ENCODE measurements at regions not wholly inside any gene's neighbourhood (a gene's known extent, or its start where the extent isn't known, plus 50 kb on each side); places are given as distances from the start of the nearest gene placed in this dataset.

DNA sequence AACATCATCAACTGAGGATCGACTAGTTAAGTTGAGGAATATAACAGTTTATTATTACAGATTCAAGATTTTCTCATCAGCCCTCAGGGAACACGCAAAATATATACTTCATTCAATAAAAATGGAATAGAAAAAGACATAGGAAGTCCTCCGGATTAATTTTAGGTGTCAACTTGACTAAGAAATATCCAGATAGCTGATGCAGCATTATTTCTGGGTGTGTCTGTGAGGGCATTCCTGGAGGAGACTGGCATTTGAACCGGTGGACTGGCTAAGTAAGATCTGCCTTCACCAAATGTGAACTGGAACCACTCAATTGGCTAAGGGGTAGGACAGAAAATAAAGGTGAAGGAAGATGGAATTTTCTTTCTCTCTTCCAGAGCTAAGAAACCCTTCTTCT lies 845.3 kb downstream of the SOCS6 start:
- no peak for TF ChIP-seq GATA2 (IDR thresholded peaks at IDR 0.05; ENCODE audit: low read depth, low read length)
- no peak for TF ChIP-seq GATA3 (IDR thresholded peaks at IDR 0.05; ENCODE audit: low read depth, low read length)

DNA sequence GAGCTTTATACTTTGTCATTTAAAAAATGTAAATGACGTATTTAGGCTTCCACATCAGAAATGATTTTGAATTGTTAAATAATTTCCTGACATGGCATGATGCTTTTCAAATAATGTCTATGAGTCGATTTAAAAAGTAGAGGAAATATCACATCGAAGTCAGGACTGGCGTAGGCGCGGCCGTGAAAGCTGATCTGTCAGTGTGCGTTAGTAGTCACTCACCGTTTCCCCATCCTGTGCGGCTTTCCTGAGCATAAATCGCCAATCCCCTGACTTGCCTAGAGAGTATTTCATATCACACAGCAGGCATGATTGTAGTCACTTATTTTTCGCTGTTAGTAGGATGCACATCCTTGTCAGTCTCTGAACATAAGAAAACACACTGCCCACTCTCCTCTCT lies 843.1 kb downstream of the SOCS6 start:
- TF ChIP-seq GATA2 (IDR thresholded peaks at IDR 0.05; ENCODE audit: low read depth, low read length) (no peak), GATA3 (IDR thresholded peaks at IDR 0.05; ENCODE audit: low read depth, low read length) (no peak)

DNA sequence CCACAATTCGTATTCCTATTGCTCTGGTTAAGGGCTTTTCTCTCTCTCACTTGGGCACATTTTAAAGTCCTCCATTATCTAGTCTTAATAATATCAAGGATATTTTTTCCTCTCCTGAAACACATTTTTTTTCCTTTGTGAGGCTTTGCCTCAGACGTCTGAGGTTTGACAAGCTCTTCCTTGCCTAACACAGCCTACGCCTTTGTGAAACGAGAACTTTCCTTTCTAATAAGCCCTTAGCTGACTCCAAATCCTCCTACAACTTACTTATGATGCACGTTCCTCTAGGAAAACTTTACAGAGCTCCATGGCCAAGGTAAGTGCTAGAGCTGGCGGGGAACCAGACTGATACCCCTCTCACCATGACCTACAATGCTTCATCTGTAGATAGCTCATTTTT lies 841.5 kb downstream of the SOCS6 start:
- no peak for TF ChIP-seq GATA2 (IDR thresholded peaks at IDR 0.05; ENCODE audit: low read depth, low read length)
- TF ChIP-seq GATA3 (IDR thresholded peaks at IDR 0.05; ENCODE audit: low read depth, low read length): no peak

DNA sequence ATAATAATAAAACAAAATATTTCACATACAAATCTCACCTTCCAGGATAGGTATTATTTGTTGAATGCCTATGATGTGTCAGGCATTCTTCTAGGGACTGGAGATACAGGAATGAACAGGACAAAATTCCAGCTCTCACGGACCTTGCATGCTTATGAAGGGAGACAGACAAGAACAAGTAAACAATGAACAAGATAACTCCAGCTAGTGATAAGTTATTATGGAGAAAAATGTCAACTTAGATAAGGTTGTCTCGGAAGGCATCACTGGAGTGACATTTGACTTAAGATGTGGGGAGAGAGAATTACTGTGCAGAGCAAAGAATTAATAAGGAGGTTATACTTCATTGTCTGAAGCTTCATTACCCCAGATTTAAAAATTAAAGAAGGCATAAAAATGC lies 836.7 kb downstream of the SOCS6 start:
- TF ChIP-seq GATA2 (IDR thresholded peaks at IDR 0.05; ENCODE audit: low read depth, low read length): no peak

DNA sequence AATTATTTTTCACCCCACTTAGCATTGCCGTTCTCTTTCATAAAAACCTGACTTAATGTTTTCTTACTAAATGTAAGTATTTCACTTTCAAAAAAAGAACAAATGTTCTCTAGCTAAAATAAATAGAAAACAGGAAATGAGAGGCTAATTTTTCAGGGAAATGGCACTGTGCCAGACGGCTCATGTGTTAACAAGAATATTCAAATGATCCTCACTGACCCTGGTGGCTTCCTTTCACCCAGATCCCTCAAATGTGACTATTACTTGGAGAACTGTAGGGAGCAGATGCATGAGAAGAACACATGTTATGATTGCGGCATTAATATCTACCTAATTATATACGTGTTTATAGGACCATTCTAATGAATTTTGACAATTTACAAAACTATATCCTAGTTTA lies 827.7 kb downstream of the SOCS6 start:
- TF ChIP-seq GATA3 (IDR thresholded peaks at IDR 0.05; ENCODE audit: low read depth, low read length): no peak
- TF ChIP-seq GATA2 (IDR thresholded peaks at IDR 0.05; ENCODE audit: low read depth, low read length): no peak

DNA sequence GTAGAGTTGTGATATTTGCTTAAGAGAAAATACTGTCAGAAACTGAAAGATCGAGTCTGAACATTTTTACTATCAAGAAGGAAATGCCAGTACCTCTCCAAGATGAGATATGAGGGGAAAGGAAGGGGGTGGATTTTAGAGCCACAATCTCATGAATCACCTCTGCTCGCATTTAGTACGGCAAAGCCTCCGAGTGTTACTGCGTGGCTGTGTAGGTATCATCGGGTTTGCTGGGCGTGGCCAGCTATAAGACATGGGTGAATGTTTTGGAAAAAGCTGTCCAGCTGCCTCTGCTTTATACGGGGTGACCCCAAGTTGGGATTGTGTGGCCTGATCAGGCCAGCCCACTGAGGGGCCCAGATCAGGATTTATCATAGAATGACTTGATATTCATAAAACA lies 826.4 kb downstream of the SOCS6 start:
- TF ChIP-seq GATA3 (IDR thresholded peaks at IDR 0.05; ENCODE audit: low read depth, low read length) (no peak), GATA2 (IDR thresholded peaks at IDR 0.05; ENCODE audit: low read depth, low read length) (no peak)

DNA sequence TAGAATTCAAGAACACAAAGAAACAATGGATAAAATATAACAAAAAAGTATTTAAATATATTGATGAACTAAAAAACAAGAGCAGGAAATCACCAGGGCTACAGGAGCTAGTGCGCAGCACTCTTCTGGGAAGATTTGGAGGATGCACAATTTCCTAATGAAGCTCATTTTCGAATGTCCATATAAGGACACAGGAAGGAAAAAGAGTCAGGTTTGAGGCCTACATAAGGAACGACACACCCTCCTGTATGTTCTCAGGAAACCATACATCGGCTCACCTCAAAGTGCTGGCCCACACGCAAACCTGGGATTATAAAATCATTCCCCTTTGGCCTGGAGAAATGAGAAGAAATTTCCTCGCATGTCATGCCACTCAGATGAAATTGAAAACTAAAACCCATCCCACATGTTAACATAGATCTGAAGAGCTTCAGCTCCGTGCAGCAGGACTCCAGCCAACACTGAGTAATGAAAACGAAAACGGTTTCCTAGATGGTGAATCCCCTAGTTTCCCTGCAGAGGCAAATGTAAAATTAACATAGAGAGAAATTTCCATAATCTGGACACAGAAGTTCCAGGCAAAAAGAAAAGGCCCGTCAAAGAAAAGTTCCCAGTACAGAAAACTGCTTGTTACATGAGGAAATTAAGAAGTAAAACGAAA lies 825.8 kb downstream of the SOCS6 start:
- TF ChIP-seq GATA2 (IDR thresholded peaks at IDR 0.05; ENCODE audit: low read depth, low read length) (no peak), GATA3 (IDR thresholded peaks at IDR 0.05; ENCODE audit: low read depth, low read length) (no peak)

DNA sequence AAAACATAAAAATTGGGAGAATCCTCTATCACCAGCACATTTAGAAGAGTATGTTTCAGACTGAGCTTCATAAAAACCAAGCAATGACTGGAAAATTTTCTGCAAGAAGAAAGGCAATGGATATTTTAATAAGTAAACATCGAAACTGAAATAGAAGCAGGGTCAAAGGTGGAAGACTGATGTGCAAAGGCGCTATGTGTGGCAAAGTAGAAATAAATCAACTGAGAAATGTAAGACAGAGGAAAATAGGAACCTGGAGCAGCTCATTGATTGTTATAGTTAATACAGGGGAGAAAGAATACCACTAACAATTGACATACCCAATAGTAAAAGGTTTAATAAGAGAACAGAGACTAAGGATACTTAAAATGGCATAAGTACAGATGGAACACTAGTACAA lies 818.4 kb downstream of the SOCS6 start:
- no peak for TF ChIP-seq GATA2 (IDR thresholded peaks at IDR 0.05; ENCODE audit: low read depth, low read length)
- no peak for TF ChIP-seq GATA3 (IDR thresholded peaks at IDR 0.05; ENCODE audit: low read depth, low read length)

DNA sequence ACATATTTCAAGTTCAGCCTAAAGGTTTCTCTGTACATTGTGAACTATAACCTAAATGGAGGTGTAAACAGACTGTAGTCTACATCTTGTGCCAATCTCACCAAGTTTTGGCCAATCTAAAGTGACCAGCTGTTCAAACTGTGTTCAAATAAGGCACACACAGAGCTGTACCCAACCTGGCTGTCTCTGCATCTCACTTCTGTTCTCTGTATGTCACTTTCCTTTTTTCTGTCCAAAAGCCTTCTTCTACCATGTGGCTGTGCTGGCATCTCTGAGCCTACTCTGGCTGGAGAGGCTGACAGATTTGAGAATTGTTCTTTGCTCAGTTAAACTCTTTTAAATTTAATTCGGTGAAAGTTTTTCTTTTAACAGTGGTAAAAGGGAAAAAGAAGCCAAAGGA lies 817.9 kb downstream of the SOCS6 start:
- no peak for TF ChIP-seq GATA3 (IDR thresholded peaks at IDR 0.05; ENCODE audit: low read depth, low read length)
- TF ChIP-seq GATA2 (IDR thresholded peaks at IDR 0.05; ENCODE audit: low read depth, low read length): no peak

DNA sequence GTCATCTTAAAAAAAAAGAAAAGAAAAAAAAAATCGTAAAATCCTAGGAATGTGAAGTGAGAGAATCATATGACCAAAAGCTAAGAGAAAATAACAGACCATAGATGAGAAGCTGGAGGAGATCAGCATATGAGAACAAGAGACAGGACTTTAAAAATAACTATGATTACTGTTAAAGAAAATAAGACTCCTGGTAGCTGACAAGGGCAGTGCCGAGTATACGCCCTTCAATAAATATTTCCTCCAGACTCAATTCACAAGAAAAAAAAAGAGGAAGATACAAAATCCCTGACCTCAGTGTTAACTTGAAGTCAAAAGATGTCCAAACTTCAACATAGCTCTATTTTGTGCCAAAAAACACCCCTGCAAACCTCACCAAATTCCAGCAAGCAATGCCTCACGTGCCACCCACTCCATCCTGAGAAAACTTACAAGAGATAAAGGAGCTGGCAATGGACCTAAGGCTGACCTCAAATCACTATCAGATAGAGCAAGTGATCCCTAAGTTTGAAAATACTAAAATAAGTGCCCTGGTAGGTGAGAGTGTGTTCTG lies 817.2 kb downstream of the SOCS6 start:
- no peak for TF ChIP-seq GATA2 (IDR thresholded peaks at IDR 0.05; ENCODE audit: low read depth, low read length)
- no peak for TF ChIP-seq GATA3 (IDR thresholded peaks at IDR 0.05; ENCODE audit: low read depth, low read length)

DNA sequence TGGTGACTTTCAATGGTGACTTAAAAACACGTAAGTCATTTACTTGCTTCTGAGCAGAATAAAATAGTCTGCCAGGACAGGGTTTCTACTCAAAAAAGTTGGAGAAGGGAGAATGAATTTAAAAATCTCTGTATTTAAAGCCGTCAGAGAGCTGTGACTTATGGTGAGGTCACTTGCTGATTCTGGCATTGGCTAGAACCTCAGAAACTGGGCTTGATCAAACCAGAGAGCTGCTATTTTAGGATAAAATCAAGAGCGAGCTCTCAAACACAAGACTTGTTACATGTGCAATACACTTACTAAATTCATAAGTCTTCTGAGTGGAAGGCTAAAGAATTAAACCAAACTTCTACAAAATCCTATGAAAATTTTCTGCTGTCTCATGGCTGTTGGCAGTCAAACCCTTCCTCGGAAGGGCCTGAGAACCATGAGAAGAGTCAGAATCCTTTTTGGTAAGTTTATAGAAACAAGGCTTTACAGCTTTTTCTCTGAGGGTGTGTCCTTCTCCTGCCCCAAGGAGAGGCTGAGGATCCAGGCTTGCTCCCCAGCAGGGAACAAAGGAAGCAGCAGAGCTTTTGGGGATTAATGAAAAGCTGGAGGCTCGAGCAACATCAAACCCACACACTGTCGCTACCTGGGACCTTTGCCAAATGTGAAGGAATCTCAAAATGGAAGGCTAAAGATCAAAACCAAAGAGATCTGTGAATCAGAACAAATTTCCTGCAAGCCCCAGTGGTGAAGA lies 816.4 kb downstream of the SOCS6 start:
- TF ChIP-seq GATA2 (IDR thresholded peaks at IDR 0.05; ENCODE audit: low read depth, low read length): no peak

DNA sequence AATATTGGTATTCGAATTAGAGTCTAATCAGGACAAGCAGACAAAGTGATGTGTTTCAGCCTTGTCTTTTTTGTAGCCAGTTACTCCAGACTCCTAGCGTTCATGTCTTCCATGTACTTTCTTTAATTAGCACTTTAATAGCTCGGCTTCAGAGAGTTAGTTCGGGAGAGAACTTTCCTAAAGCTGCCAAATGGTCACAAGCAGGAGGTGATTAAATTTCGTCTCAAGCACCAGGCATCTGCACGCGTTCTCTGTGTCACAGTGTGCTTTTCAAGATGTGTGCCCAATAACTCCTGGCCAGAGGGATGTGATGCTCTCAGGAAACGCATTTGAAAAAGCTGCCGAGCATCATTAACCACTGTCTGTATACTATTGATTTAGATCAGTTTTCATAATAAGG lies 790.8 kb downstream of the SOCS6 start:
- TF ChIP-seq GATA2 (IDR thresholded peaks at IDR 0.05; ENCODE audit: low read depth, low read length) (no peak), GATA3 (IDR thresholded peaks at IDR 0.05; ENCODE audit: low read depth, low read length) (no peak)

DNA sequence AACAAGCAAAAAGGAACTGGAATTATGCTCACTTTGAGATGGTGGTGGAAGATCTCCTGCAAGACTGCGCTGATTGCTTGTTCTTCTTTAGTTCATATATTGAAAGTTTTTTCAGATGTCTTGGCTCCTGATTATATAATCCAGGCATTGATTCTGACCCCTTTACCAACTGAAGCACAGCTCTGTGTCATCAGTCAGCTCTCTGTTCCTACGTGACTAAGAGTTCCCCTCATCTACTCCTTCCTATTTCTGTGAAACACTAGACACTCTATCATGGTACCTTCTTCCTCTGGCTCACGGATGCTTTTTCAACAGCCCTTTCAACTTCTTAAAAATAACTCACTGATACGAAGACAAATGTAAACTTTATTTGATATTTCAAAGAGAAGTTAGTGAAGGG lies 788.6 kb downstream of the SOCS6 start:
- TF ChIP-seq GATA2 (IDR thresholded peaks at IDR 0.05; ENCODE audit: low read depth, low read length): no peak
- no peak for TF ChIP-seq GATA3 (IDR thresholded peaks at IDR 0.05; ENCODE audit: low read depth, low read length)

DNA sequence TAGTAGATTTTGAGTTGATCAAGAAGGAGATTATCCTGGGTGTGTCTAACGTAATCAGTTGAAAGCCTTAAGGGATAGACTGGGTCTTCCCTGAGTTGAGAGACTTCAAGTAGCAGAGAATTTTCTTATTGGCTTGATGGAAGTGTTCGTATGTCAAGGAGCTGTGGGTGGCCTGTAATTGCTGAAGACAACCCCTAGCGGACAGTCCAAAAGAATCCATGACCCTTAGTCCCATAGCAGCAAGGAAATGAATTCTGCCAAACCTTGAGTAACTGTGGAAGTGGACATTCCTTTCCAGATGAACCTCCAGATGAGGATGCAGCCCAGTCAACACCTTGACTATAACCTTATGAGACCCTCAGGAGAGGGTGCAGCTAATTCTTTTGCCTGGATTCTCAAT lies 786.3 kb downstream of the SOCS6 start:
- no peak for TF ChIP-seq GATA3 (IDR thresholded peaks at IDR 0.05; ENCODE audit: low read depth, low read length)
- no peak for TF ChIP-seq GATA2 (IDR thresholded peaks at IDR 0.05; ENCODE audit: low read depth, low read length)

DNA sequence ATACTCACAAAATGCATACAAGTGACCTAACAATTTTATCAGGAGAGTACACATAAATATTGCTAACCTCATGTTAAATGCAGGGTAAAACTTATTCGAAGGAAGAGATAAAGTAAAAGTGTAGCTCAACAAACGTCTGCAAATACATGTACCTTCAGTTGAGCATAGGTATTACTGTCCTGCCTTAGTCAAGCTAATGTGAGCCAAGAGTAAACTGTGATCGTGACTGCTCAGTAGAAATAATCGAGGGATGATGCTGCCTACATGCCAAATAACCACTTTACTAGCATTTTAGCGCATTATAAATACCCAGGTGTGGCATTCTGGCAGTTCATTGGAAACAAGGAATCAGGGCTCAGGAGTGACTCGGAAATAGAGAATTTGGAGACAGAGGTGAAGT lies 779.5 kb downstream of the SOCS6 start:
- TF ChIP-seq GATA2 (IDR thresholded peaks at IDR 0.05; ENCODE audit: low read depth, low read length): no peak
- no peak for TF ChIP-seq GATA3 (IDR thresholded peaks at IDR 0.05; ENCODE audit: low read depth, low read length)
